A549 (cell line): ENCODE measurements at regions not wholly inside any gene's neighbourhood (a gene's known extent, or its start where the extent isn't known, plus 50 kb on each side); places are given as distances from the start of the nearest gene placed in this dataset.

Source experiments
- BHLHE40 ChIP-seq: IDR thresholded peaks from 2 replicates; pipeline ENCODE4 v1.6.1; 2012; ENCODE audit warnings: low read depth, low read length, inconsistent platforms
- CBX8 ChIP-seq: fragments of 200-600 bp; sonication (generic); IDR thresholded peaks from 2 replicates; pipeline ENCODE4 v1.6.1; 2016
- CEBPB ChIP-seq, 2 experiments: fragments of >200 bp in 1 of 2; sonication (Bioruptor Twin) in 1 of 2; formaldehyde crosslinking in 1 of 2; IDR thresholded peaks; 2 replicates each; pipeline ENCODE4 v1.6.1; 2012 to 2016
- EHMT2 ChIP-seq: fragments of 200-600 bp; sonication (generic); IDR thresholded peaks from 2 replicates; pipeline ENCODE4 v1.6.1; 2016; ENCODE audit warnings: antibody characterized with exemption, low read depth, mild to moderate bottlenecking, moderate library complexity
- ESRRA ChIP-seq: fragments of 150-350 bp; IDR thresholded peaks from 2 replicates; pipeline ENCODE4 v1.6.1; 2014; ENCODE audit warnings: mild to moderate bottlenecking, low read length, borderline replicate concordance
- MYC ChIP-seq: IDR thresholded peaks from 2 replicates; pipeline ENCODE4 v1.6.1; 2012; ENCODE audit warnings: mild to moderate bottlenecking, inconsistent platforms, low read length, improper control_type of control experiment, borderline replicate concordance
- NPAS2 ChIP-seq: fragments of 250-450 bp; sonication (Bioruptor Pico); IDR thresholded peaks from 2 replicates; pipeline ENCODE4 v1.8.0; 2022; ENCODE audit warnings: mild to moderate bottlenecking, moderate library complexity, borderline replicate concordance
- POLR2A ChIP-seq: IDR thresholded peaks from 2 replicates; pipeline ENCODE4 v1.6.1; 2012; ENCODE audit warnings: mild to moderate bottlenecking, low read length
- POLR2AphosphoS2 ChIP-seq: conservative IDR thresholded peaks from 2 replicates; pipeline ENCODE4 v1.6.1; 2012; ENCODE audit warnings: low read length, improper control_type of control experiment, inconsistent platforms
- SREBF2 ChIP-seq: fragments of 450-650 bp; IDR thresholded peaks from 2 replicates; pipeline ENCODE4 v1.6.1; 2014; ENCODE audit warnings: mild to moderate bottlenecking, moderate library complexity
- TFCP2L1 ChIP-seq: fragments of 250-450 bp; sonication (Bioruptor Pico); IDR thresholded peaks from 2 replicates; pipeline ENCODE4 v1.5.0; 2021; ENCODE audit warnings: mild to moderate bottlenecking
- TF ChIP-seq, protein P1 (sequence below): fragments of >200 bp; sonication (Bioruptor Twin); formaldehyde crosslinking; IDR thresholded peaks from 3 replicates; pipeline ENCODE4 v1.5.1; 2016
- TF ChIP-seq, protein P2 (sequence below): IDR thresholded peaks from 2 replicates; pipeline ENCODE4 v1.6.1; 2012
- TF ChIP-seq, protein P3 (sequence below): IDR thresholded peaks from 2 replicates; pipeline ENCODE4 v1.6.1; 2012; ENCODE audit warnings: low read depth, borderline replicate concordance

DNA sequence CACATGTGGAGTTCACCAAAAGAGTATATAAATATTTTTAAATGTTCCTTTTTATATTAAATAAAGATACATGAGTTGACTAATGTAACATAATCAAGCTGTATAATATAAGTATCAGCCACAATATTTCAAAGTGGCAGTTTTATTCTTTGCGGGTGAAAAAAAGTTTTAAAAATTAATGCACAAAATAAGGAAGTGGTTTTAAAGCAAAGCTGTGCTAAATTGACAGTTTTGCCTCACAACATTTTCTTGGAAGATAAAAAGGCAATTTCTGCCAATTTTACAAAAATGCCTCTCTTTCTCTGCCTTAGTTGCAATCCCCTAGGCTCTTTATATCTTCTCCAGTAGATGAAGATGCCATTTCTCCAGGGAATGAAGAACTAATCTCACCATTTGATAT, 719.1 kb downstream of the C12orf50 start:
- TF ChIP-seq, protein P1, sequence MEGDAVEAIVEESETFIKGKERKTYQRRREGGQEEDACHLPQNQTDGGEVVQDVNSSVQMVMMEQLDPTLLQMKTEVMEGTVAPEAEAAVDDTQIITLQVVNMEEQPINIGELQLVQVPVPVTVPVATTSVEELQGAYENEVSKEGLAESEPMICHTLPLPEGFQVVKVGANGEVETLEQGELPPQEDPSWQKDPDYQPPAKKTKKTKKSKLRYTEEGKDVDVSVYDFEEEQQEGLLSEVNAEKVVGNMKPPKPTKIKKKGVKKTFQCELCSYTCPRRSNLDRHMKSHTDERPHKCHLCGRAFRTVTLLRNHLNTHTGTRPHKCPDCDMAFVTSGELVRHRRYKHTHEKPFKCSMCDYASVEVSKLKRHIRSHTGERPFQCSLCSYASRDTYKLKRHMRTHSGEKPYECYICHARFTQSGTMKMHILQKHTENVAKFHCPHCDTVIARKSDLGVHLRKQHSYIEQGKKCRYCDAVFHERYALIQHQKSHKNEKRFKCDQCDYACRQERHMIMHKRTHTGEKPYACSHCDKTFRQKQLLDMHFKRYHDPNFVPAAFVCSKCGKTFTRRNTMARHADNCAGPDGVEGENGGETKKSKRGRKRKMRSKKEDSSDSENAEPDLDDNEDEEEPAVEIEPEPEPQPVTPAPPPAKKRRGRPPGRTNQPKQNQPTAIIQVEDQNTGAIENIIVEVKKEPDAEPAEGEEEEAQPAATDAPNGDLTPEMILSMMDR = no peak
- no peak for TF ChIP-seq CEBPB (IDR thresholded peaks at IDR 0.05)
- TF ChIP-seq, protein P2, sequence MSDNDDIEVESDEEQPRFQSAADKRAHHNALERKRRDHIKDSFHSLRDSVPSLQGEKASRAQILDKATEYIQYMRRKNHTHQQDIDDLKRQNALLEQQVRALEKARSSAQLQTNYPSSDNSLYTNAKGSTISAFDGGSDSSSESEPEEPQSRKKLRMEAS = no peak
- no peak for TF ChIP-seq POLR2A
- no peak for TF ChIP-seq NPAS2 (CRISPR knock-in tag)
- TF ChIP-seq, protein P3, sequence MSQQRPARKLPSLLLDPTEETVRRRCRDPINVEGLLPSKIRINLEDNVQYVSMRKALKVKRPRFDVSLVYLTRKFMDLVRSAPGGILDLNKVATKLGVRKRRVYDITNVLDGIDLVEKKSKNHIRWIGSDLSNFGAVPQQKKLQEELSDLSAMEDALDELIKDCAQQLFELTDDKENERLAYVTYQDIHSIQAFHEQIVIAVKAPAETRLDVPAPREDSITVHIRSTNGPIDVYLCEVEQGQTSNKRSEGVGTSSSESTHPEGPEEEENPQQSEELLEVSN = no peak
- no peak for TF ChIP-seq BHLHE40
- TF ChIP-seq ESRRA = no peak
- TF ChIP-seq TFCP2L1 (CRISPR knock-in tag) = no peak
- TF ChIP-seq CBX8 = no peak
- TF ChIP-seq POLR2AphosphoS2 = no peak
- TF ChIP-seq SREBF2 = no peak
- TF ChIP-seq EHMT2 = no peak
- no peak for TF ChIP-seq MYC
